ENCODE measurements at regions not wholly inside any gene's neighbourhood (a gene's known extent, or its start where the extent isn't known, plus 50 kb on each side); places are given as distances from the start of the nearest gene placed in this dataset.
A peak's percentile ranks its signal among the peaks of the same experiment; 100 is the strongest.

DNA sequence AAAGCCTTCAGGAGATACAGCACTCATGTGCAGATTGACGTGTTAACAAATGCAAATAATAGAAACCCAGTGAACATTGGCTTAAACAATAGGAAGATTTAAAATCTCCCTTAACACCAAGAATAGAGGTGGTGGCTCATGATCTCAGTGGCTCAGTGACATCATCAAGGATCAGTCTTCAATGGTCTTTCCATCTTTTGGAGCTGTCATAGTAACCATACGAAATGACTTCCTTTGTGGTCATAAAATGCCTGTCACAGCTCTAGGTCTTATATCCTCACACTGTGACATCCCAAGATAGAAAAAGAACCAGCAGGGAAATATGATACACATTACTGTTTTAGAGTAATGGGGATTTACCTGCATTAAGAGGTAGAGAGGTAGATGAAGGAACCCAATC lies 59.6 kb upstream of the ACKR3 start:
- no peak overlapping the region for H3K4me3 ChIP-seq (ENCODE audit: low read depth, low read length)
- TF ChIP-seq, protein P1, sequence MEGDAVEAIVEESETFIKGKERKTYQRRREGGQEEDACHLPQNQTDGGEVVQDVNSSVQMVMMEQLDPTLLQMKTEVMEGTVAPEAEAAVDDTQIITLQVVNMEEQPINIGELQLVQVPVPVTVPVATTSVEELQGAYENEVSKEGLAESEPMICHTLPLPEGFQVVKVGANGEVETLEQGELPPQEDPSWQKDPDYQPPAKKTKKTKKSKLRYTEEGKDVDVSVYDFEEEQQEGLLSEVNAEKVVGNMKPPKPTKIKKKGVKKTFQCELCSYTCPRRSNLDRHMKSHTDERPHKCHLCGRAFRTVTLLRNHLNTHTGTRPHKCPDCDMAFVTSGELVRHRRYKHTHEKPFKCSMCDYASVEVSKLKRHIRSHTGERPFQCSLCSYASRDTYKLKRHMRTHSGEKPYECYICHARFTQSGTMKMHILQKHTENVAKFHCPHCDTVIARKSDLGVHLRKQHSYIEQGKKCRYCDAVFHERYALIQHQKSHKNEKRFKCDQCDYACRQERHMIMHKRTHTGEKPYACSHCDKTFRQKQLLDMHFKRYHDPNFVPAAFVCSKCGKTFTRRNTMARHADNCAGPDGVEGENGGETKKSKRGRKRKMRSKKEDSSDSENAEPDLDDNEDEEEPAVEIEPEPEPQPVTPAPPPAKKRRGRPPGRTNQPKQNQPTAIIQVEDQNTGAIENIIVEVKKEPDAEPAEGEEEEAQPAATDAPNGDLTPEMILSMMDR (IDR thresholded peaks at IDR 0.05; ENCODE audit: insufficient read depth, low read depth, low read length, missing control alignments): no peak
- no peak for DNase-seq (ENCODE audit: low read depth)

DNA sequence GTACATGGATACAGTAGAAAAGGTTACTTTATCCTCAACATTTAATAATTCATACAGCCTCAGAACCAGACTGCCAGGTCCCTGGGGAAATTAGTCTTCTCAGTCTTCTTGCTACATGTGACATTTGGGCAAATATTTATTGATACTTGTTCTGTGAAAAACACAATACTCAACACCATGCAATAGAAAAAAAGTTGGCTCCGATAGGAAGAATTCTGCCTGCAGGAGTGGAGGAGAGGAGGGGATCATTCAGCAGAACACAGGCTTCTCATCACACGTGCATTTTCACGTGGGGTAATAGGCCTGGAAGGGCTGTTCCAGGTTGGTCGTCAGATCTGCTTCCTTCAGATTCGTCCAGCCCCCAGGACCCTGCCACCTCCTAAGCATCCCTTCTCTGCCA lies 58.4 kb upstream of the ACKR3 start:
- DNase-seq (ENCODE audit: low read depth): no peak
- no peak overlapping the region for H3K4me3 ChIP-seq (ENCODE audit: low read depth, low read length)
- TF ChIP-seq, protein P1 (IDR thresholded peaks at IDR 0.05; ENCODE audit: insufficient read depth, low read depth, low read length, missing control alignments): no peak

DNA sequence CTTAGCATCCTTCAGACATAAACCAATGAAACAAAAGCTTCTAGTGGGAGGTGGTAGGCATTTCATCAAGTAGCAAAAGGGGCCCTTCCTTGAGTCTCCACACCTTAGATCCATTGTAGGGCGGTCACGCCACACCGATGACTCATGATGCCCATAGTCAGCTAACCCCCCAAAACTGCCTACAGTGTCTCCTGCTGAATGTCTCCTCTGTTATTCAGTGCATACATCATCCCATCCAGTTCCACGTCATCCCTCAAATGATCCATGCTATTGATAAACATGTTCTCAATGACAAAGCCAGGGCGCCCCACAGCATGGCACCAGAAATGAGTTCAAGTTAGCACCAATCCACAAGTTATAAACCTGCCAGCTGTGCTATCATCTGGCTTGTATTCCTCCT lies 57.4 kb upstream of the ACKR3 start:
- TF ChIP-seq, protein P1 (IDR thresholded peaks at IDR 0.05; ENCODE audit: insufficient read depth, low read depth, low read length, missing control alignments): no peak
- no peak overlapping the region for H3K4me3 ChIP-seq (ENCODE audit: low read depth, low read length)
- no peak for DNase-seq (ENCODE audit: low read depth)

DNA sequence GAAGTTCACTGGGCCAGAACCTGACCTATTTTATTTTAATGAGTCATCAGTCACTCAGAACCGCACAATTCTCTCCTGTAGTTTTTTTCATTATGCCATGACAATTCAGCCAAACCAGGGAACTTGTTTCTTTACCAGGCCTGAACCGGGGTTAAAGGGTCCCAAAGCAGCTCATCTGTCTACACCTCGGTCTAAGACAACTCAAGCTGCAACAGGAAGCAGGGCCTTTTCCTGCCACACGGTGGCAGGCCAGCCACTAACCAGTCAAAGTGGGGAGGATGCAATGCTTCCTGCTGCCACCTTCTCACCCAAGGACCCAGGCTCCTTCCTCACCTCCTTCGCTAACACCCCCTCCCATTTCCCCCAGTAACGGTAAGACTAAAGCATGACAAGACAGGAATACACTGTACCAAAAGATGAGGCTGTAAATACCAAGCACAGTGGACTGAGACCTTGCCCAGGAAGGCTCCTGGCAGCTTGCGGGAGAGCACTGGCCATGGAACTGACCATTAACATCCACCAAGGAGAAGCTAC lies 56.7 kb upstream of the ACKR3 start:
- TF ChIP-seq, protein P1 (IDR thresholded peaks at IDR 0.05; ENCODE audit: insufficient read depth, low read depth, low read length, missing control alignments): peak; percentile 92
- DNase-seq (ENCODE audit: low read depth): peak; percentile 78
- no peak overlapping the region for H3K4me3 ChIP-seq (ENCODE audit: low read depth, low read length)

DNA sequence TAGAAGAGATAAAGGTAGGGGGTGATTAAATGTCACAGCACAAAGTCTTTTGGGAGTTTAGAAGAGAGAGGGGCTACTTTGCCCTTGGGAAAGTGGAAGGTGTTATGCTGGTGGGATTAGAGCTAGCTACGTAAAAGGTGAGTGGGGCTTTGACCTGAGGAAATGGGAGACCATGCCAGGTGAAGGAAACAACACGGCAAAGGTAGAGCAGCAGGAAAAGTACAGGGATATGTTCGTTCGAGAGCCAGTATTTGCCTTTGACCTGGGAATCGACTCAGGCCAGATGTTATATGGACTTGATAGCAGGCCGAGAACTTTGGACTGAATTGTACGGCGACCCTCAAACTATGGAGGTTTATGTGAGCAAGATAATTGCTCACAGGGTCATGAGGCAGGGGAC lies 55.7 kb upstream of the ACKR3 start:
- TF ChIP-seq, protein P1 (IDR thresholded peaks at IDR 0.05; ENCODE audit: insufficient read depth, low read depth, low read length, missing control alignments): no peak
- no peak overlapping the region for H3K4me3 ChIP-seq (ENCODE audit: low read depth, low read length)
- no peak for DNase-seq (ENCODE audit: low read depth)

DNA sequence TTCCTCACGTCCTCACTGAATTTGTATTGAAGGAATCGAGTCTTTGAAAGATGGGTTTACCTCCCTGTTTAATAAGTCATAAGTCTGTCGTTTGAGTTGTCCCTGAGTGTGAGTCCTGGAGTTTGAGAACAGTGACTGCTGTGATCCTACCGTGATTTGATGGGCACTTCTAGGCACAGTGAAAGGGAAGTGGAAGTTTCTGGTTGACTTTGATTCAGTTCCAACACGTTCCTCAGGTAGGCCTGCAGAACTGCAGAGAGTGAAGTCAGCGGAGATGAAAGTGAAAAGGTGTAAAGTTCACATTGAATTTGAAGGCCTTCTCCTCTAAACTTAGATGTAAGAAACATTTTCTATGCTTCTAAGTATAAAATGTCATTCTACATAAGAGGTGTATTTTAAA lies 52.9 kb upstream of the ACKR3 start:
- no peak overlapping the region for H3K4me3 ChIP-seq (ENCODE audit: low read depth, low read length)
- no peak for DNase-seq (ENCODE audit: low read depth)
- TF ChIP-seq, protein P1 (IDR thresholded peaks at IDR 0.05; ENCODE audit: insufficient read depth, low read depth, low read length, missing control alignments): no peak
